PFSK-1 (cell line): ENCODE measurements at regions not wholly inside any gene's neighbourhood (a gene's known extent, or its start where the extent isn't known, plus 50 kb on each side); places are given as distances from the start of the nearest gene placed in this dataset.

Source experiments
- FOXP2 ChIP-seq: optimal IDR thresholded peaks from 2 replicates; pipeline ENCODE3; 2011; ENCODE audit warnings: borderline replicate concordance, control low read depth, inconsistent platforms; ENCODE audit not compliant: insufficient read depth; ENCODE audit errors: extremely low read length, extremely low read depth
- POLR2AphosphoS5 ChIP-seq: IDR thresholded peaks from 2 replicates; pipeline ENCODE4 v1.6.1; 2012; ENCODE audit warnings: low read depth, mild to moderate bottlenecking, control low read depth, low read length, moderate library complexity
- SIN3A ChIP-seq: IDR thresholded peaks from 2 replicates; pipeline ENCODE4 v1.6.1; 2012; ENCODE audit warnings: mild to moderate bottlenecking, low read length, moderate library complexity, borderline replicate concordance; ENCODE audit not compliant: insufficient read depth
- TAF1 ChIP-seq: IDR thresholded peaks from 2 replicates; pipeline ENCODE4 v1.6.1; 2012; ENCODE audit warnings: low read length, control low read depth, borderline replicate concordance; ENCODE audit not compliant: insufficient read depth
- TF ChIP-seq, protein P1 (sequence below), 2 experiments: IDR thresholded peaks; 2 replicates each; pipeline versions ENCODE4 v1.6.1 to v1.8.0; 2011 to 2012; ENCODE audit warnings: low read depth in 2 of 2, low read length in 2 of 2, control low read depth in 1 of 2, inconsistent platforms in 1 of 2, mild to moderate bottlenecking in 1 of 2, moderate library complexity in 1 of 2; ENCODE audit not compliant: insufficient read depth in 1 of 2

DNA sequence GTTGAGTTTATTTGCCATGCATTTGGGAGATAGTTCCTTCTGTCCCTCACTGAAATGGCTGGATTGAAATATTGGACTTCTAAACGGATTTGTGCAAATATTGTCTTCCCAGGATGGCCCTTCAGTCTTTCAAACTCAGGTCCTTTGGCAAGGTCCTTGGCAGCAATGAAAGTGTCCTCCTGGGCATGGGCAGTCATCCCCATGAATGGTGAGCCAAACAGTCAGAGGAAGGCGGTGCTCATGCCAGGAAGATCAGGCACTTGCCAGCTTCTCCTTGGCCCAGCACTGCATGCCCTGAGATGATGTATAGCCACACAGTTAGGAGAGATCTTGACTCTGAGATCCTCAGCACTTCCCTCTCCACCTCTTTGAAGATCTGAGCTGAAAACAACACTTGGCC, 221.4 kb upstream of the KLF4 start:
- TF ChIP-seq SIN3A: no peak
- TF ChIP-seq, protein P1, sequence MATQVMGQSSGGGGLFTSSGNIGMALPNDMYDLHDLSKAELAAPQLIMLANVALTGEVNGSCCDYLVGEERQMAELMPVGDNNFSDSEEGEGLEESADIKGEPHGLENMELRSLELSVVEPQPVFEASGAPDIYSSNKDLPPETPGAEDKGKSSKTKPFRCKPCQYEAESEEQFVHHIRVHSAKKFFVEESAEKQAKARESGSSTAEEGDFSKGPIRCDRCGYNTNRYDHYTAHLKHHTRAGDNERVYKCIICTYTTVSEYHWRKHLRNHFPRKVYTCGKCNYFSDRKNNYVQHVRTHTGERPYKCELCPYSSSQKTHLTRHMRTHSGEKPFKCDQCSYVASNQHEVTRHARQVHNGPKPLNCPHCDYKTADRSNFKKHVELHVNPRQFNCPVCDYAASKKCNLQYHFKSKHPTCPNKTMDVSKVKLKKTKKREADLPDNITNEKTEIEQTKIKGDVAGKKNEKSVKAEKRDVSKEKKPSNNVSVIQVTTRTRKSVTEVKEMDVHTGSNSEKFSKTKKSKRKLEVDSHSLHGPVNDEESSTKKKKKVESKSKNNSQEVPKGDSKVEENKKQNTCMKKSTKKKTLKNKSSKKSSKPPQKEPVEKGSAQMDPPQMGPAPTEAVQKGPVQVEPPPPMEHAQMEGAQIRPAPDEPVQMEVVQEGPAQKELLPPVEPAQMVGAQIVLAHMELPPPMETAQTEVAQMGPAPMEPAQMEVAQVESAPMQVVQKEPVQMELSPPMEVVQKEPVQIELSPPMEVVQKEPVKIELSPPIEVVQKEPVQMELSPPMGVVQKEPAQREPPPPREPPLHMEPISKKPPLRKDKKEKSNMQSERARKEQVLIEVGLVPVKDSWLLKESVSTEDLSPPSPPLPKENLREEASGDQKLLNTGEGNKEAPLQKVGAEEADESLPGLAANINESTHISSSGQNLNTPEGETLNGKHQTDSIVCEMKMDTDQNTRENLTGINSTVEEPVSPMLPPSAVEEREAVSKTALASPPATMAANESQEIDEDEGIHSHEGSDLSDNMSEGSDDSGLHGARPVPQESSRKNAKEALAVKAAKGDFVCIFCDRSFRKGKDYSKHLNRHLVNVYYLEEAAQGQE (IDR thresholded peaks at IDR 0.05; ENCODE audit: insufficient read depth in 1 of 2, low read depth in 2 of 2, low read length in 2 of 2): no peak
- no peak for TF ChIP-seq POLR2AphosphoS5
- TF ChIP-seq FOXP2: no peak
- TF ChIP-seq TAF1: no peak

DNA sequence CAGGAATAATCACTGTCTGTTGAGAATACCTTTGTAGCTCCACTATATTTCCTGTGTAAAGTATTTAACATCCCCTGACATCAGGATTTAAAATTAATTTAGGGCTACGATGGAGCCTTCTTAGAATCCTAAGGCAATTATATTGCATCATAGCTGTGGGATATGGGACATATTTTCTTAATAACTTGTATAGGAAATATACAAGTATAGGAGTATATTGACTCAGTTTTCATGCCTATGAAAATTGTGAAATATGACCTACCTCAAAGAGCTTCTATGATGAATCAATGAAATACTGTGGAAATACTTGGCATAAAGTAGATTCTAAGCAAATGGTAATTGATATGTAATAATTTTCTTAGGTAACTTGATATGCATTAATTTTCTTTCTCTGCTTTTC, 221.0 kb upstream of the KLF4 start:
- no peak for TF ChIP-seq TAF1
- TF ChIP-seq, protein P1 (IDR thresholded peaks at IDR 0.05; ENCODE audit: insufficient read depth in 1 of 2, low read depth in 2 of 2, low read length in 2 of 2): no peak
- no peak for TF ChIP-seq FOXP2

DNA sequence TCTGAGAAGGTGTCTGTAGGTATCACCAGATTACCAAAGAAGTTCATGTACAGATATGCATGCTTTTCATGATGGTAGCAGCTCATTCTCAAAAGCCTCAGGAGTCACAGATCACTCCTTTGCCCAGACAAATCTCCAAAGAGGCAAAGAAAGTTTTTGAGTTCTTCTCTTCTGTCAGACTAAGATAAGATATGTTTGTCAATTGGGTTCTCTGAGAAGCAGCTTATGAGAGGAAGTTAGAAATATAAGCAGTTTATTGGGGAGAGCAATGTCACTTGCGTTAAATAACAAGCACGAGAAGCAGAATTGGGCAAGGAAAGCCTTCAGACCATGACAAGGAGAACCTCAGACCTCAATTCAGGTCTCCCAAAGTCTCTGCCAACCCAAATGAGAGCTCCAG, 219.2 kb upstream of the KLF4 start:
- TF ChIP-seq TAF1: no peak
- no peak for TF ChIP-seq SIN3A

- TF ChIP-seq SIN3A (no peak), TAF1 (no peak), FOXP2 (no peak), POLR2AphosphoS5 (no peak)
- TF ChIP-seq, protein P1 (IDR thresholded peaks at IDR 0.05; ENCODE audit: insufficient read depth in 1 of 2, low read depth in 2 of 2, low read length in 2 of 2): no peak
Observed at GRCh38 chr9:107707915-107708441, 218.4 kb upstream of the KLF4 start.

- TF ChIP-seq POLR2AphosphoS5 (no peak), FOXP2 (no peak), TAF1 (no peak), SIN3A (no peak)
- TF ChIP-seq, protein P1 (IDR thresholded peaks at IDR 0.05; ENCODE audit: insufficient read depth in 1 of 2, low read depth in 2 of 2, low read length in 2 of 2): no peak
Observed at GRCh38 chr9:107707428-107707837, 217.9 kb upstream of the KLF4 start.
